ENCODE measurements at regions not wholly inside any gene's neighbourhood (a gene's known extent, or its start where the extent isn't known, plus 50 kb on each side); places are given as distances from the start of the nearest gene placed in this dataset.

- no peak for TF ChIP-seq FOXA1 (IDR thresholded peaks at IDR 0.05)
- TF ChIP-seq SUZ12 (IDR thresholded peaks at IDR 0.05): no peak
Measured at GRCh38 chr2:139891636-139892035, 1111.4 kb upstream of the NXPH2 start.
